ENCODE measurements at regions not wholly inside any gene's neighbourhood (a gene's known extent, or its start where the extent isn't known, plus 50 kb on each side); places are given as distances from the start of the nearest gene placed in this dataset.

- no peak for DNase-seq
Measured at GRCh38 chr16:26189536-26189935, 497.8 kb downstream of the HS3ST4 start.

GRCh38 chr16:26194526-26194925 is 502.8 kb downstream of the HS3ST4 start:
- no peak for DNase-seq

GRCh38 chr16:26195225-26195624 is 503.5 kb downstream of the HS3ST4 start:
- DNase-seq = no peak

- no peak for DNase-seq
Measured at GRCh38 chr16:26196310-26196709, 504.6 kb downstream of the HS3ST4 start.

DNA sequence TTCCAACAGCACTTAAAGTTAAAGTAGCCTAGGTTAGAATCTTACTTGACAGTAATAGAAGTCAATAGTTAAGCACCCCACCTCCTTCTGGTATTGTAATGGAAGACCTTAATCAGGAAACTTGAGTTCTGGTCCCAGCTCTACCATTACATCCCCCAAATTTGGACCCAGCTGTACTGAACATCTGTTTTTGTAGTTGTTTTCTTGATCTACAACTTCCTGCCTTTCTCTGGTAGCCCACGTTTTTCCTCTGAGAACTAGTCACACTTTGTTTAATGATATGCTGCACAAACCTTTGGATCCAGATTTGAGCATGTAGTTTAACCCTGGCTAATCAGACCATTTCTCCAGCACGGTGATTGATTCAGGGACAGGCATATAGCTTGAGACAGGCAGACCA is 505.0 kb downstream of the HS3ST4 start:
- DNase-seq = no peak

- DNase-seq = no peak
Measured at GRCh38 chr16:26197707-26198106, 505.9 kb downstream of the HS3ST4 start.

- no peak for DNase-seq
Measured at GRCh38 chr16:26198221-26198620, 506.5 kb downstream of the HS3ST4 start.

DNA sequence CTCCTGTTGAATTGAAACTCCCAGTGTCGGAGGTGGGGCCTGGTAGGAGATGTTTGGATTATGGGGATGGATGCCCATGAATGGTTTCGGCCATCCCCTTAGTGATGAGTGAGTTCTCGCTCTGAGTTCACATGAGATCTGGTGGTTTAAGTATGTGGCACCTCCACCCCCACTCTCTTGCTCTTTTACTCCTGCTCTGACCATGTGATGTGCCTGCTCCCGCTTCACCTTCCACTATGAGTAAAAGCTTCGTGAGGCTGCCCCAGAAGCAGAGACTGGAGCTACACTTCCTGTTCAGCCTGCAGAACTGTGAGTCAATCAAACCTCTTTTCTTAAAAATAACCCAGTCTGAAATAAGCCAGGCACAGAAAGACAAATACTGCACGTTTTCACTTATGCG is 512.4 kb downstream of the HS3ST4 start:
- no peak for DNase-seq

- no peak for DNase-seq
Measured at GRCh38 chr16:26211542-26211941, 519.8 kb downstream of the HS3ST4 start.

DNA sequence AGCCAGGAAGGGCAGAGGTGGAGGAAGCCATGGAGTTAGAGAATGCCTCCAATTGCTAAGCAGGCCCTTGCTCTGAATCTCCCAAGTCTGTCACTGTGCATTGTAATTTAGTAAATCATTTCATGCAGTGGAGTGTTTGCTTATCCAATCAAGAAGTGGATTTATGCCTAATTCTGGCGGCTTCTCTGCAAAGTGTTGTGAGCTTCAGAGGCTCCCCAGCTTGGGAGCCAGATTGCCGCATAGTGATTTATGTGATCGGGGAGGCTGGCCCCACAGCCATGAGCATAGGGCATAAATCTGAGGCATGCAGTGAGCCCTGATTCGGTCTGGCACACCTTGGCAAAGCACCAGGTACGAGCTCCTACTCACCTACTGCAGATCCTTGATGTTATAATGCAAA is 520.8 kb downstream of the HS3ST4 start:
- no peak for DNase-seq

DNA sequence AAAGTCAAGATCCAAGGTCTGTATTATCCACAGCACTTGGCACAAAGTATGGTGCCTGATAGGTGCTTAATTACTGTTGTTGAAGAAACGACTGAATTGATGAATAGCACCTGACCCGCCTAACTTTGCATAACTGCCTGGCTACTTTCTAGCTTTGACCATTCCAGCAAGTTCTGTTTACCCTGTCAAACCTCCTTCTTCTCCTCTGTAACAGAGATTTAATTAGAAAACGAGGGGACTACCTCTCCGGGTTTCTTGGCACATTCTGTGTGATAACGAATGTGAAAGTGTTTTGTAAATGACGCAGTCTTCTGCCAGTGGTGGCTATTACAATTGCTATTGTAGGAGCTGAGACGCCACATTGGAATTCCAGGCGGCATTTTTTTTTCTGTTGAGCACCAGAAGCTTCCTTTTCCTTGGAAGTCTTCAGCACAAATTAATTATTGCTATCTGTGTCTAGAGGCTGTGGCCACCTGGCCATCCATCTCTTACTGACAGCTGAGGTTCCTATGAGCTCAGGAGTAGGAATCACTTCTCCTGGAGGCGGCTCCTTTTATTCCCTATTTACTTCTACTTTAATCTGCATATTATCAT is 522.9 kb downstream of the HS3ST4 start:
- no peak for DNase-seq

- DNase-seq = no peak
Measured at GRCh38 chr16:26220894-26221293, 529.1 kb downstream of the HS3ST4 start.

- no peak for DNase-seq
Measured at GRCh38 chr16:26231647-26232046, 539.9 kb downstream of the HS3ST4 start.

GRCh38 chr16:26240807-26241206 is 549.0 kb downstream of the HS3ST4 start:
- no peak for DNase-seq

- no peak for DNase-seq
Measured at GRCh38 chr16:26247063-26247462, 555.3 kb downstream of the HS3ST4 start.

DNA sequence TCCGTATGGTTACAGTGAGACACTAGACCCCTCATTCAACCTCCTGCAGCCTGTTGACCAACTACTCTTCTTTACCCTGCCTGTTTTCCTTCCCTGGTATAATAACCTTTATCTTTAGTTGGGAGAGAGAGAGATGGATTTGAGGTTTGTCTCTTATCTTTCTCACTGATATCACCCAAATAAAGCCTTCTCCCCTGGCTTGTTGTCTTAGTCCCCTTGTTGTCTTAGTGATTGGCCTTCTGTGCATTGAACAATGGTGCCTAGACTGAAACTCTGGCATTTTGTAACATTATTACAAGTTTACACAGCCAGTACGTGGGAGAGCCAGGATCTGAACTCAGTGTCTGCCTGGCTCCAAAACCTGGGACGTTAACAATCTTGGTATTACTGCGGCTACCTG is 560.8 kb downstream of the HS3ST4 start:
- no peak for DNase-seq

DNA sequence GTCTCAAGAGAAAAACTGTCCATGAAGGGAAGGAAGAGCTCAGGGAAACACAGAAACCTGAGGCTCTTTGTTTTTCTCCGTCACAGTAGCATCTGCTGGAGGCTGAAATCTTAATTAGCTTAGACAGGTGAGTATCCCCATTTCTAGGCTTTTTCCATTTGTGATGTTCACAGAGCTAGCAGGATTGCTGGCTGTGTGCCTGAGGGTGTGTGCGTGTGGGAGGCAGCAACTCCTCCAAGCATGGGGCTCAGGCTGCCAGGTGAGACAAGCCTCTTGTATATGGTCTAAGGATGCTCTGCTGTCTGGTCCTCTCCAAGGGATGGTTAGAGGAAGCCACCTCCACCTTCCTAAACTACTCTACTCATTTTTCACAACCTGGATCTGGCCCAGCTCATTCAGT is 569.9 kb downstream of the HS3ST4 start:
- no peak for DNase-seq

DNA sequence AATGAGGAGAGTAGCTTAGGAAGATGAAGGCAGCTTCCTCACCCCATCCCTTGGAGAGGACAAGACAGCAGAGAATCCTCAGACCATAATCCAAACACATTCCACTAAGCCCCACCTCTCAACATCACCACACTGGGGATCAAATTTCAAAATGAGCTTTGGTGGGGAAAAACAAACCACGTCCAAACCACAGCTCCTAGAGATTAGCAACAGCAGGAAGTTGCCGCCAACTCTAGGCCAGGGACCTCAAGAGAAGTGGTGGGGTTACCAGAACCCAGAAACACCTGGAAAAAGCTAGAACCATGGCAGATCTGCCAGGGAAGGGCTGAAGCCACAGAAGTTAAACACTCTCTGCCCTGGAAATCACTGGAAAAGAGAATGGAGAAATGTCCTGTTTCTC is 571.6 kb downstream of the HS3ST4 start:
- no peak for DNase-seq

GRCh38 chr16:26267641-26268040 is 575.9 kb downstream of the HS3ST4 start:
- DNase-seq = no peak

DNA sequence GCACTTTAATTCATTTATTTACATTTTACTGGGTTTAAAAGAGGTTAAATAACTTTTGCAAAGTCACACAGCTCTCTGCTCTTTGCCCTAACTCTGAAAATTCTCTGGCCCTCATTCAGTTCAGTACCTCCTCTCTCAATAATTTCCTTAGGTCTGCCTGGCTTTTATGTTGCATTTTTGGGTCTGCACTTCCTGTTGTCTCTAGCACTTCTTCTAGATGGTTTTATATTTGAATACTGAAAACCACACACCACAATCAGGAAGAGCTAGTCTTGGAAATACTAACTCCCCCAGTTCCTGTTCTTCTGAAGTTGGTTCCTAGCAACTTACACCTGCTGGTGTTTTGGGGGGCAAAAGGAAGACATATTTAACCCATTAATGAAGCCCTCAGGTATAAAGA is 577.9 kb downstream of the HS3ST4 start:
- DNase-seq = no peak

DNA sequence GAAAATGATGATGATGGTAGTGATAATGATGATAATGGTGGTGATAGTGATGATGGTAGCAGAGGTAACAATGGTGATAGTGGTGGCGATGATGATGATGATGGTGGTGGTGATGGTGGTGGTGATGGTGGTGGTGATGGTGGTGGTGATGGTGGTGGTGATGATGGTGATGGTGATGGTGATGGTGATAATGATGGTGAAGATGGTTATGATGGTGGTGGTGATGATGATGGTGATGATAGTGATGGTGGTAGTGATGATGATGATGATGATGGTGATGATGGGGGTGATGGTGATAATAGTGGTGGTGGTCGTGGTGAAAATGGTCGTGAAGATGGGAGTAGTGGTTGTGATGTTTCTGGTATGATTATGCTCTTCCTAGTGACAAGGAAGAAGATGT is 581.8 kb downstream of the HS3ST4 start:
- no peak for DNase-seq

GRCh38 chr16:26275021-26275590 is 583.3 kb downstream of the HS3ST4 start:
- no peak for DNase-seq

DNA sequence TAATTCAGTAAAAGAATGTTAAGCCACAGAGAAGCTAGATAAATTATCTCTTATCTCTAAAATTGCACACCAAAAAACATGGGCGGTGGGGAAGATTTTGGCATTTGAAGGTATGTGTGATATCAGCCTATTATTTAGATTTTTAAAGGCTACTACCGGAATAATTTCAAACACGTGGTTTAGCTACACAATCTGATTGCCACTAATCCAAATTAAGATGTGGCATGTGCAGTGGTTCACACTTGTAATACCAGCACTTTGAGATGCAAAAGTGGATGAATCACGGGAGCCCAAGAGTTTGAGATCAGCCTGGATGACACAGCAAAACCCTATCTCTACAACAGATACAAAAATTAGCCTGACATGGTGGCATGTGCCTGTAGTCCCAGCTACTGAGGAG is 584.5 kb downstream of the HS3ST4 start:
- no peak for DNase-seq

DNA sequence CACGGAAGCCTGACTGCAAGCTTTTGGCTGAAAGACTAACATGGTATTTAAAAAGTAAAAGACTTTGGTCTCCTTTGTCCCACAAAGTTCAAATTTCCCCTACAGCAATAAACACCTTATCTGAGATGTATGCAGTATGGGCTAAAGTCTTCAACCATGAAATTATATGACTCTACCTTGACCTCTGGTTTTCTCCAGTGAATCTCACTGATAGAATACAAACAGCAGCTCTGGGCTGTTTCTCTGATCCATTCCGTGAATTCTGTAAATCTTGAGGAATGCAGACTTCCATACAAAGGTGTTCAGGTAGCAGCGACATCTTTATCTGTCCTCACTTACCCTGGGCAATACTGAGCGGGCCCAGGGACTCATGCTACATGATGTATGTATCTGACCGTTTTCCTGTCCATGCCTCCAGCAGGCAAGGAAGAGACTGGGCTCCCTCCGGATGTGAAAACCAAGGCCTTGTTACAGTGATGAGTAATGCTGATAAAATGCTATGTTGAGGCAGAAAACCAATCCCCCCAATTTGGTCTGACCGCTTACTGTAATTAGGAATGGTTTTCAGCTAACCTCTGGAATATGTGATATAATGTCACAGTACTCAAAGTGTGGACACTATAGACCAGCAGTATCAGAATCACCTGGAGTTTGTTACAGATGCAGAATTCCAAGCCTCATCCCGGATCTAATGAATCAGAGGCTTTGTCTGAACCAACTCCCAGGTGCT is 589.8 kb downstream of the HS3ST4 start:
- no peak for DNase-seq

Measured in NCI-H2107 (cell line).